Retina (tissue), 1 donor: ENCODE measurements at regions not wholly inside any gene's neighbourhood (a gene's known extent, or its start where the extent isn't known, plus 50 kb on each side); places are given as distances from the start of the nearest gene placed in this dataset.
"Not testable (repeated sequence)": the region's sequence is repeated elsewhere in the genome, so short reads cannot be mapped to it uniquely, and the experiment has no call there.

Source experiments
- DNase-seq: peaks from one replicate; pipeline ENCODE4 v3.0.0-alpha.2; 2016

GRCh38 chr7:137107802-137108201 lies 235.7 kb downstream of the PTN start:
- not testable (repeated sequence) for DNase-seq

- DNase-seq, result not testable (repeated sequence)
These were observed 235.1 kb downstream of the CHRM2 start for GRCh38 chr7:137103526-137103925.

GRCh38 chr7:137097111-137097510 lies 228.7 kb downstream of the CHRM2 start:
- no peak for DNase-seq

- DNase-seq, result no peak
These were observed 228.2 kb downstream of the CHRM2 start for GRCh38 chr7:137096607-137097006.

- DNase-seq, result no peak
These were observed 224.7 kb downstream of the CHRM2 start for GRCh38 chr7:137093198-137093597.

- DNase-seq, result no peak
These were observed 222.9 kb downstream of the CHRM2 start for GRCh38 chr7:137091396-137091795.

- DNase-seq, result no peak
These were observed 218.4 kb downstream of the CHRM2 start for GRCh38 chr7:137086896-137087295.

- DNase-seq, result no peak
These were observed 216.3 kb downstream of the CHRM2 start for GRCh38 chr7:137084607-137085380.

- no peak for DNase-seq
These were observed 213.9 kb downstream of the CHRM2 start for GRCh38 chr7:137082391-137082790.

GRCh38 chr7:137081321-137082093 lies 213.1 kb downstream of the CHRM2 start:
- no peak for DNase-seq

GRCh38 chr7:137080516-137081203 lies 212.2 kb downstream of the CHRM2 start:
- DNase-seq, result no peak

- no peak for DNase-seq
These were observed 210.3 kb downstream of the CHRM2 start for GRCh38 chr7:137078781-137079180.

- DNase-seq, result no peak
These were observed 206.1 kb downstream of the CHRM2 start for GRCh38 chr7:137074391-137075030.

GRCh38 chr7:137073571-137074325 lies 205.3 kb downstream of the CHRM2 start:
- DNase-seq, result no peak
